ENCODE measurements at regions not wholly inside any gene's neighbourhood (a gene's known extent, or its start where the extent isn't known, plus 50 kb on each side); places are given as distances from the start of the nearest gene placed in this dataset.

DNA sequence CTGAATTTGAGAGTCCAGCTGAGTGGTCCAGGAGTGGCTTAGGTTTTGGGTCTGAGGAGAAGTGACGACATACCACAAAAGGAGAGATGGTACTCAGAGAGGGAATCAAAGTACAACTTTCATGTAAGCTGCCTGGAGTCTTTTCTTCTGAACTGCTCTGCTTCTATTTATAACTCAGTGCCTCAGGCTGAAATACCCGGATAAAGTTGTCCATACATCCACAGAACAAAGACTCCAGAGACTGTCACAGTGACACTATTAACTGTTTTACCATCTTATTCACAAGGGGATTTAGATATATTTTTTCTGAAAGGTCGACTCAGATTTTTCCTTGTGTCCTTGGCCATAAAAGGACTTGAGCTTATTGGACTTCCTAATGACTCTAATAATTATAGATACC, 264.3 kb upstream of the DNAJC19 start:
- no peaks in the 10 kb centered on the region for H3K36me3 Mint-ChIP-seq
- TF ChIP-seq CTCF (IDR thresholded peaks at IDR 0.05; ENCODE audit: unreplicated experiment): no peak
- no peaks in the 10 kb centered on the region for H3K9me3 Mint-ChIP-seq
- no peak for DNase-seq (ENCODE audit: low spot score in 2 of 2, unreplicated experiment in 2 of 2)
- no peaks in the 10 kb centered on the region for H3K4me1 Mint-ChIP-seq
- H3K27ac Mint-ChIP-seq: no peak overlapping the region
- no peak overlapping the region for H3K4me3 Mint-ChIP-seq
- H3K27me3 Mint-ChIP-seq (ENCODE audit: low read depth): peaks cover 31% of the 10 kb centered on the region

GRCh38 chr3:181252631-181253030, 263.1 kb upstream of the DNAJC19 start:
- no peak overlapping the region for H3K4me3 Mint-ChIP-seq
- peaks cover 32% of the 10 kb centered on the region for H3K27me3 Mint-ChIP-seq (ENCODE audit: low read depth)
- H3K27ac Mint-ChIP-seq: no peak overlapping the region
- no peak for DNase-seq (ENCODE audit: low spot score in 2 of 2, unreplicated experiment in 2 of 2)
- H3K36me3 Mint-ChIP-seq: no peaks in the 10 kb centered on the region
- no peaks in the 10 kb centered on the region for H3K4me1 Mint-ChIP-seq
- TF ChIP-seq CTCF (IDR thresholded peaks at IDR 0.05; ENCODE audit: unreplicated experiment): no peak
- H3K9me3 Mint-ChIP-seq: no peaks in the 10 kb centered on the region

- no peak overlapping the region for H3K27ac Mint-ChIP-seq
- DNase-seq (ENCODE audit: low spot score in 2 of 2, unreplicated experiment in 2 of 2): no peak
- no peak overlapping the region for H3K4me3 Mint-ChIP-seq
- H3K27me3 Mint-ChIP-seq (ENCODE audit: low read depth): peaks cover 32% of the 10 kb centered on the region
- H3K9me3 Mint-ChIP-seq: no peaks in the 10 kb centered on the region
- H3K36me3 Mint-ChIP-seq: no peaks in the 10 kb centered on the region
- TF ChIP-seq CTCF (IDR thresholded peaks at IDR 0.05; ENCODE audit: unreplicated experiment): no peak
- H3K4me1 Mint-ChIP-seq: no peaks in the 10 kb centered on the region
Measured at GRCh38 chr3:181250714-181251113, 261.2 kb upstream of the DNAJC19 start.

GRCh38 chr3:181239441-181239840, 249.9 kb upstream of the DNAJC19 start:
- TF ChIP-seq CTCF (IDR thresholded peaks at IDR 0.05; ENCODE audit: unreplicated experiment): no peak
- DNase-seq (ENCODE audit: low spot score in 2 of 2, unreplicated experiment in 2 of 2): no peak
- H3K9me3 Mint-ChIP-seq: no peaks in the 10 kb centered on the region
- H3K27me3 Mint-ChIP-seq (ENCODE audit: low read depth): peaks cover 18% of the 10 kb centered on the region
- no peak overlapping the region for H3K4me3 Mint-ChIP-seq
- no peaks in the 10 kb centered on the region for H3K4me1 Mint-ChIP-seq
- no peak overlapping the region for H3K27ac Mint-ChIP-seq
- H3K36me3 Mint-ChIP-seq: no peaks in the 10 kb centered on the region

DNA sequence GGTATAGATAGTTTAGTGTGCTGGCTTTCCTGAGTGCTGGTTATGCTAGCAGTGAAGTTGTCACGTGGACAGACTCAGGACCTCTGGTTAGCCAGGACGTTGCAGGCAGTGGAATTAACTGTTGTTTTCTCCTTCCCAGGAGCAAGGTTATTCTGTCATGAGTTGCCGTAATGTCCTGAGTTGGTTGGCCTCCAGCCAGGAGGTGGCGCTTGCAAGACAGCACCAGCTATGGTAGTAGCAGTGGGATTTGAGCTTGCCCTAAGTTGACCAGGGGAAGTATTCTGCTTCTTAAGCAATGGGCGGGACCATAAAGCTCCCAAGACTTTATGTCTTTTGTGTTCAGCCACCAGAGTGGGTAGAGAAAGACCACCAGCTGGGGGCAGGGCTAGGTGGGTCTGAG, 240.7 kb upstream of the DNAJC19 start:
- no peak for DNase-seq (ENCODE audit: low spot score in 2 of 2, unreplicated experiment in 2 of 2)
- Mint-ChIP-seq H3K4me1 (no peaks in the 10 kb centered on the region), H3K9me3 (no peaks in the 10 kb centered on the region), H3K4me3 (no peak overlapping the region), H3K27me3 (ENCODE audit: low read depth) (peaks cover 28% of the 10 kb centered on the region), H3K27ac (no peak overlapping the region), H3K36me3 (no peaks in the 10 kb centered on the region)
- no peak for TF ChIP-seq CTCF (IDR thresholded peaks at IDR 0.05; ENCODE audit: unreplicated experiment)

GRCh38 chr3:181213347-181213746, 223.8 kb upstream of the DNAJC19 start:
- peaks cover 36% of the 10 kb centered on the region for H3K27me3 Mint-ChIP-seq (ENCODE audit: low read depth)
- H3K4me1 Mint-ChIP-seq: no peaks in the 10 kb centered on the region
- H3K36me3 Mint-ChIP-seq: no peaks in the 10 kb centered on the region
- no peaks in the 10 kb centered on the region for H3K9me3 Mint-ChIP-seq
- H3K27ac Mint-ChIP-seq: no peak overlapping the region
- no peak overlapping the region for H3K4me3 Mint-ChIP-seq
- no peak for DNase-seq (ENCODE audit: low spot score in 2 of 2, unreplicated experiment in 2 of 2)
- TF ChIP-seq CTCF (IDR thresholded peaks at IDR 0.05; ENCODE audit: unreplicated experiment): no peak
